Esophagus muscularis mucosa (tissue), 4 donors: ENCODE measurements at regions not wholly inside any gene's neighbourhood (a gene's known extent, or its start where the extent isn't known, plus 50 kb on each side); places are given as distances from the start of the nearest gene placed in this dataset.

Source experiments
- DNase-seq: peaks from one replicate; pipeline ENCODE4 v3.0.0-alpha.2; 2017; ENCODE audit errors: extremely low spot score
- H3K27ac ChIP-seq, 4 donors: fragments of 200-600 bp; sonication (generic); replicated peaks in 1 of 4; 1 replicate in 3 of 4; 2 replicates in 1 of 4; pipeline ENCODE4 v1.5.1; 2016 to 2019; ENCODE audit warnings: mild to moderate bottlenecking in 1 of 4
- H3K27me3 ChIP-seq, 4 donors: fragments of 200-600 bp; sonication (generic); one replicate each; pipeline versions ENCODE4 v1.5.1 to v1.6.0; 2016 to 2019
- H3K36me3 ChIP-seq, 4 donors: fragments of 200-600 bp; sonication (generic); one replicate each; pipeline ENCODE4 v1.5.1; 2016 to 2019
- H3K4me1 ChIP-seq, 4 donors: fragments of 200-600 bp; sonication (generic); one replicate each; pipeline ENCODE4 v1.5.1; 2016 to 2019
- H3K4me3 ChIP-seq, 4 donors: fragments of 200-600 bp; sonication (generic); 1 replicate in 2 of 4; 2 replicates in 2 of 4; pipeline ENCODE4 v1.5.1; 2016 to 2019; ENCODE audit warnings: mild to moderate bottlenecking in 4 of 4, moderate library complexity in 1 of 4
- H3K9me3 ChIP-seq, 4 donors: fragments of 200-600 bp; sonication (generic); 1 replicate in 3 of 4; 2 replicates in 1 of 4; pipeline ENCODE4 v1.5.1; 2016 to 2019
- EP300 ChIP-seq: sonication (generic); formaldehyde crosslinking; IDR thresholded peaks from one replicate; pipeline ENCODE4 v1.6.1; 2017; ENCODE audit warnings: antibody characterized with exemption
- POLR2A ChIP-seq: fragments of 450-650 bp; IDR thresholded peaks from one replicate; pipeline ENCODE4 v1.6.1; 2017; ENCODE audit warnings: antibody characterized with exemption, moderate library complexity, mild to moderate bottlenecking, low read depth
- POLR2AphosphoS5 ChIP-seq, 2 donors: sonication (generic); formaldehyde crosslinking; IDR thresholded peaks; one replicate each; pipeline ENCODE4 v1.6.1; 2017; ENCODE audit warnings: antibody characterized with exemption in 2 of 2
- WGBS: methylation state at CpG from one replicate; pipeline ENCODE4 v1.1.5; 2018; 5-methylcytosine and 5-hydroxymethylcytosine counted together
- intact Hi-C: fragments of 100-400 bp; cut with DNase I; formaldehyde crosslinking; loops from one replicate; pipeline ENCODE4 v1.15.1; 2023
- TF ChIP-seq, protein P1 (sequence below), 3 experiments: fragments of 200-600 bp in 2 of 3; fragments of 450-650 bp in 1 of 3; sonication (generic) in 2 of 3; IDR thresholded peaks; one replicate each; pipeline ENCODE4 v1.5.1; 2017 to 2019; ENCODE audit warnings: antibody characterized with exemption in 3 of 3, mild to moderate bottlenecking in 2 of 3, moderate library complexity in 1 of 3

DNA sequence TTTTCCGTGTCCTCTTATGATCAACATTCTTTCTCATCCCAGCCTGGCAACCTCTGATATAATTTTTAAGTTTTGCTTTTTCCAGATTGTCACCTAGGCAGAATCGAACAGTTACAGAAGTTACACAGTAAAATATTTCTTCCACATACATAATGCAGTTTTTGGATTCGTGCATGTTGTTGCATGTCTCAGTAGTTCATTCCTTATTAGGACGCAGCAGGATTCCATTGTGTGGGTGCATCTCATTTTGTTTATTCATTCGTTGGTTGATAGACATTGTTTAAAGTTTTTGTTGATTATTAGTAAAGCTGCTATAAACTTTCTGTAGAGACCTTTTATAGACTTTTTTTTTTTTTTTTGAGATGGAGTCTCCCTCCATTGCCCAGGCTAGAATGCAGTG, 284.3 kb upstream of the FERMT1 start:
- WGBS: 71% methylated on average over 5 of the region's 5 CpGs
- Histone ChIP-seq H3K4me1 (no peaks in the 10 kb centered on the region), H3K36me3 (no peaks in the 10 kb centered on the region), H3K9me3 (no peaks in the 10 kb centered on the region), H3K27ac (no peak overlapping the region), H3K27me3 (no peaks in the 10 kb centered on the region), H3K4me3 (no peak overlapping the region)
- intact Hi-C loops: no loop called here
- DNase-seq: no peak
- TF ChIP-seq POLR2A (no peak), POLR2AphosphoS5 (IDR thresholded peaks at IDR 0.05) (no peak), EP300 (no peak)
- TF ChIP-seq, protein P1, sequence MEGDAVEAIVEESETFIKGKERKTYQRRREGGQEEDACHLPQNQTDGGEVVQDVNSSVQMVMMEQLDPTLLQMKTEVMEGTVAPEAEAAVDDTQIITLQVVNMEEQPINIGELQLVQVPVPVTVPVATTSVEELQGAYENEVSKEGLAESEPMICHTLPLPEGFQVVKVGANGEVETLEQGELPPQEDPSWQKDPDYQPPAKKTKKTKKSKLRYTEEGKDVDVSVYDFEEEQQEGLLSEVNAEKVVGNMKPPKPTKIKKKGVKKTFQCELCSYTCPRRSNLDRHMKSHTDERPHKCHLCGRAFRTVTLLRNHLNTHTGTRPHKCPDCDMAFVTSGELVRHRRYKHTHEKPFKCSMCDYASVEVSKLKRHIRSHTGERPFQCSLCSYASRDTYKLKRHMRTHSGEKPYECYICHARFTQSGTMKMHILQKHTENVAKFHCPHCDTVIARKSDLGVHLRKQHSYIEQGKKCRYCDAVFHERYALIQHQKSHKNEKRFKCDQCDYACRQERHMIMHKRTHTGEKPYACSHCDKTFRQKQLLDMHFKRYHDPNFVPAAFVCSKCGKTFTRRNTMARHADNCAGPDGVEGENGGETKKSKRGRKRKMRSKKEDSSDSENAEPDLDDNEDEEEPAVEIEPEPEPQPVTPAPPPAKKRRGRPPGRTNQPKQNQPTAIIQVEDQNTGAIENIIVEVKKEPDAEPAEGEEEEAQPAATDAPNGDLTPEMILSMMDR (IDR thresholded peaks at IDR 0.05): no peak

GRCh38 chr20:6401893-6402557, 279.2 kb upstream of the FERMT1 start:
- 26% methylated on average over 3 of the region's 3 CpGs for WGBS
- TF ChIP-seq, protein P1 (IDR thresholded peaks at IDR 0.05): no peak
- TF ChIP-seq POLR2AphosphoS5 (IDR thresholded peaks at IDR 0.05) (no peak), POLR2A (no peak), EP300 (no peak)
- DNase-seq: no peak
- H3K4me3 ChIP-seq: no peak overlapping the region
- no peaks in the 10 kb centered on the region for H3K36me3 ChIP-seq
- H3K9me3 ChIP-seq: no peaks in the 10 kb centered on the region
- intact Hi-C loops: no loop called here
- no peaks in the 10 kb centered on the region for H3K4me1 ChIP-seq
- no peak overlapping the region for H3K27ac ChIP-seq
- no peaks in the 10 kb centered on the region for H3K27me3 ChIP-seq

DNA sequence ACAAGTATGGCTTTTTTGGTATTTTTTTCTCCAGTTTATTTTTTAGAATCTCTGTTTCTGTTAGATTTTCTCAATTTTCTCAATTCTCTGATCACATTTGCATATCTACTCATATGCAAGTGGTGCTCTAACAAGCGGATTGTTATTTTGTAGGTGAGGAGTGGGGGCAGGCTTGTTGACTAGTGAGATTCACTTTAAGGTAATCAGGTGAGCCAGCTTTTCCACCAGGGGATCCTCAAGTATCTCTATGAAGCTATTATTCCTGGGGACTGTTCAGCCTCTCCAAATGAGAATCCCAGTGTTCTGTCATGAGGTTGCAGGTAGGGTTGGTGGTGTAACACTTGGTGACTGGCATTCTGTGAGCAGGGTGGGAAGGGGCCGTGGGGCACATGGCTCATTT, 274.3 kb upstream of the FERMT1 start:
- Histone ChIP-seq H3K4me1 (no peaks in the 10 kb centered on the region), H3K27ac (no peak overlapping the region), H3K27me3 (no peaks in the 10 kb centered on the region), H3K9me3 (no peaks in the 10 kb centered on the region), H3K4me3 (no peak overlapping the region), H3K36me3 (no peaks in the 10 kb centered on the region)
- WGBS: 76% methylated on average over 2 of the region's 2 CpGs
- intact Hi-C loops: no loop called here
- no peak for DNase-seq
- TF ChIP-seq EP300 (no peak), POLR2A (no peak), POLR2AphosphoS5 (IDR thresholded peaks at IDR 0.05) (no peak)
- TF ChIP-seq, protein P1 (IDR thresholded peaks at IDR 0.05): no peak

GRCh38 chr20:6395695-6396094, 272.9 kb upstream of the FERMT1 start:
- intact Hi-C loops: no loop called here
- WGBS: 0% methylated on average over 2 of the region's 2 CpGs
- Histone ChIP-seq H3K9me3 (no peaks in the 10 kb centered on the region), H3K27me3 (no peaks in the 10 kb centered on the region), H3K4me3 (no peak overlapping the region), H3K27ac (no peak overlapping the region), H3K4me1 (no peaks in the 10 kb centered on the region), H3K36me3 (no peaks in the 10 kb centered on the region)
- no peak for DNase-seq
- TF ChIP-seq EP300: no peak
- TF ChIP-seq, protein P1 (IDR thresholded peaks at IDR 0.05): no peak
- TF ChIP-seq POLR2AphosphoS5 (IDR thresholded peaks at IDR 0.05): no peak
- no peak for TF ChIP-seq POLR2A

DNA sequence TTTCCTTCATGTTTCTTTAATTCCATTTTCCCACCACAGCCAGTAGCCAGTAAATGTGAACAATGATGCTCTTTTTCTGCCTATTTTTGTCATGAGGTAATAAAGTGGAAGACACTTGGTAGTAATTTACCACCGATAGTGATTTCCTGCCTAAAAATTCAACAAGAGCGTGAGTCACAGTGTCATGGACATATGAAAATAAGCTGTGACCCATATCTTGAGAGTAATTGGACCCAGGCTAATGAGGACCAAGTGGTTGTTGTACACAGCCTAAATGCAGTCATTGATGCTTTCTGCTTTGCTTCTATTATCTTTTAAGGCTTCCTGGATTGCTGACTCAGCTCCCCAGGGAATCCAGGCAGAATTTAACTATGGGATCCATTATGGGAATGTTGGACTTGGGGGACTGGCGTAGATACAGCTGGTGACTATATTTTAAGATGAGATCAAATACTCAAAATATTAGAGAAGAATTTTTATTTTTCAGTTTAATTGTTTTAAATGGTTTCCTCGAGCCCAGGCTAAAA, 265.9 kb upstream of the FERMT1 start:
- no peak overlapping the region for H3K27ac ChIP-seq
- intact Hi-C loops: no loop called here
- H3K27me3 ChIP-seq: no peaks in the 10 kb centered on the region
- H3K4me1 ChIP-seq: no peaks in the 10 kb centered on the region
- WGBS: 63% methylated on average over 4 of the region's 4 CpGs
- H3K4me3 ChIP-seq: no peak overlapping the region
- no peak for DNase-seq
- no peaks in the 10 kb centered on the region for H3K9me3 ChIP-seq
- H3K36me3 ChIP-seq: no peaks in the 10 kb centered on the region
- TF ChIP-seq POLR2AphosphoS5 (IDR thresholded peaks at IDR 0.05) (no peak), EP300 (no peak), POLR2A (no peak)
- TF ChIP-seq, protein P1 (IDR thresholded peaks at IDR 0.05): no peak
